GM23338 (cell line): ENCODE measurements at regions not wholly inside any gene's neighbourhood (a gene's known extent, or its start where the extent isn't known, plus 50 kb on each side); places are given as distances from the start of the nearest gene placed in this dataset.

Experiments
- CREB1 ChIP-seq: fragments of 250-450 bp; sonication (Bioruptor Pico); IDR thresholded peaks from 2 replicates; pipeline ENCODE4 v1.5.0; 2020; ENCODE audit warnings: low read depth, mild to moderate bottlenecking, moderate library complexity
- EZH2 ChIP-seq: fragments of 200-600 bp; sonication (generic); IDR thresholded peaks from one replicate; pipeline ENCODE4 v1.8.0; 2017; ENCODE audit warnings: antibody characterized with exemption, mild to moderate bottlenecking, low read depth; ENCODE audit not compliant: unreplicated experiment
- EZH2phosphoT487 ChIP-seq: fragments of 200-600 bp; sonication (generic); IDR thresholded peaks from one replicate; pipeline ENCODE4 v1.8.1; 2018; ENCODE audit warnings: antibody characterized with exemption; ENCODE audit not compliant: unreplicated experiment
- JUNB ChIP-seq: IDR thresholded peaks from one replicate; pipeline ENCODE4 v1.6.1; 2016; ENCODE audit warnings: antibody characterized with exemption; ENCODE audit not compliant: unreplicated experiment
- NANOG ChIP-seq: IDR thresholded peaks from 2 replicates; pipeline ENCODE4 v1.6.1; 2016; ENCODE audit warnings: antibody characterized with exemption, borderline replicate concordance
- POLR2AphosphoS5 ChIP-seq: IDR thresholded peaks from 2 replicates; pipeline ENCODE4 v1.6.1; 2016; ENCODE audit warnings: antibody characterized with exemption, low read depth
- STAT1 ChIP-seq: IDR thresholded peaks from one replicate; pipeline ENCODE4 v1.6.1; 2016; ENCODE audit warnings: antibody characterized with exemption; ENCODE audit not compliant: unreplicated experiment
- ZNF114 ChIP-seq: fragments of 250-450 bp; sonication (Bioruptor Pico); IDR thresholded peaks from 2 replicates; pipeline ENCODE4 v1.5.0; 2020; ENCODE audit warnings: mild to moderate bottlenecking, moderate library complexity
- ZNF331 ChIP-seq: fragments of 250-450 bp; sonication (Bioruptor Pico); IDR thresholded peaks from 2 replicates; pipeline ENCODE4 v1.5.0; 2020; ENCODE audit warnings: low read depth, mild to moderate bottlenecking, moderate library complexity
- TF ChIP-seq, protein P1 (sequence below), 2 experiments: fragments of 200-600 bp in 1 of 2; sonication (generic) in 1 of 2; conservative IDR thresholded peaks; 2 replicates each; pipeline versions ENCODE4 v1.5.1 to v1.6.1; 2016 to 2017; ENCODE audit warnings: antibody characterized with exemption in 2 of 2, low read depth in 2 of 2, mild to moderate bottlenecking in 2 of 2, moderate library complexity in 1 of 2
- TF ChIP-seq, protein P2 (sequence below): IDR thresholded peaks from one replicate; pipeline ENCODE4 v1.6.1; 2018; ENCODE audit warnings: antibody characterized with exemption; ENCODE audit not compliant: unreplicated experiment
- TF ChIP-seq, protein P3 (sequence below): IDR thresholded peaks from 2 replicates; pipeline ENCODE4 v1.6.1; 2016; ENCODE audit warnings: antibody characterized with exemption

DNA sequence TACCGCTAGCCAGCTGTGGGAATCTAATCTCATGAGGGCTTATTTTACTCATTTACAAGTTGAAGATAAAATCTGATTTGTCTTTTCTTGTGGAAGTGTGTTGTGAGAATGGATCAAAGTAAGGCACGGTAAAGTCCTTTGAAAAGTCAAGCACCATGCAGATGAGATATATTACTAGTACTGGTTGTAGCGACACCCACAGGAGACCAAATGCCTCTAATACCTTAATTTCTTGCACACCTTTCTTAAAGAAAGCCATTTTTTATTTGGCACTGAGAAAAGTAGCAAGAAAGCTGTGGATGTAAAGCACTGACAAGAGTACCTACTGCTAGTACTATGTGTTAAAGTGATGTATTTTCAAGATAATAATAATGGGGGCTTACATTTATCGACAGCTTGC lies 191.0 kb upstream of the MMS22L start:
- TF ChIP-seq EZH2: no peak
- TF ChIP-seq EZH2phosphoT487: no peak
- TF ChIP-seq, protein P1, sequence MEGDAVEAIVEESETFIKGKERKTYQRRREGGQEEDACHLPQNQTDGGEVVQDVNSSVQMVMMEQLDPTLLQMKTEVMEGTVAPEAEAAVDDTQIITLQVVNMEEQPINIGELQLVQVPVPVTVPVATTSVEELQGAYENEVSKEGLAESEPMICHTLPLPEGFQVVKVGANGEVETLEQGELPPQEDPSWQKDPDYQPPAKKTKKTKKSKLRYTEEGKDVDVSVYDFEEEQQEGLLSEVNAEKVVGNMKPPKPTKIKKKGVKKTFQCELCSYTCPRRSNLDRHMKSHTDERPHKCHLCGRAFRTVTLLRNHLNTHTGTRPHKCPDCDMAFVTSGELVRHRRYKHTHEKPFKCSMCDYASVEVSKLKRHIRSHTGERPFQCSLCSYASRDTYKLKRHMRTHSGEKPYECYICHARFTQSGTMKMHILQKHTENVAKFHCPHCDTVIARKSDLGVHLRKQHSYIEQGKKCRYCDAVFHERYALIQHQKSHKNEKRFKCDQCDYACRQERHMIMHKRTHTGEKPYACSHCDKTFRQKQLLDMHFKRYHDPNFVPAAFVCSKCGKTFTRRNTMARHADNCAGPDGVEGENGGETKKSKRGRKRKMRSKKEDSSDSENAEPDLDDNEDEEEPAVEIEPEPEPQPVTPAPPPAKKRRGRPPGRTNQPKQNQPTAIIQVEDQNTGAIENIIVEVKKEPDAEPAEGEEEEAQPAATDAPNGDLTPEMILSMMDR (conservative IDR thresholded peaks at IDR 0.05; ENCODE audit: low read depth in 2 of 2): peak; percentile 29 to 36; a peak in 3 of 4 replicates
- no peak for TF ChIP-seq POLR2AphosphoS5
- TF ChIP-seq NANOG: no peak
- TF ChIP-seq JUNB: no peak
- TF ChIP-seq ZNF114 (CRISPR knock-in tag): no peak
- TF ChIP-seq CREB1 (CRISPR knock-in tag): no peak
- TF ChIP-seq, protein P2, sequence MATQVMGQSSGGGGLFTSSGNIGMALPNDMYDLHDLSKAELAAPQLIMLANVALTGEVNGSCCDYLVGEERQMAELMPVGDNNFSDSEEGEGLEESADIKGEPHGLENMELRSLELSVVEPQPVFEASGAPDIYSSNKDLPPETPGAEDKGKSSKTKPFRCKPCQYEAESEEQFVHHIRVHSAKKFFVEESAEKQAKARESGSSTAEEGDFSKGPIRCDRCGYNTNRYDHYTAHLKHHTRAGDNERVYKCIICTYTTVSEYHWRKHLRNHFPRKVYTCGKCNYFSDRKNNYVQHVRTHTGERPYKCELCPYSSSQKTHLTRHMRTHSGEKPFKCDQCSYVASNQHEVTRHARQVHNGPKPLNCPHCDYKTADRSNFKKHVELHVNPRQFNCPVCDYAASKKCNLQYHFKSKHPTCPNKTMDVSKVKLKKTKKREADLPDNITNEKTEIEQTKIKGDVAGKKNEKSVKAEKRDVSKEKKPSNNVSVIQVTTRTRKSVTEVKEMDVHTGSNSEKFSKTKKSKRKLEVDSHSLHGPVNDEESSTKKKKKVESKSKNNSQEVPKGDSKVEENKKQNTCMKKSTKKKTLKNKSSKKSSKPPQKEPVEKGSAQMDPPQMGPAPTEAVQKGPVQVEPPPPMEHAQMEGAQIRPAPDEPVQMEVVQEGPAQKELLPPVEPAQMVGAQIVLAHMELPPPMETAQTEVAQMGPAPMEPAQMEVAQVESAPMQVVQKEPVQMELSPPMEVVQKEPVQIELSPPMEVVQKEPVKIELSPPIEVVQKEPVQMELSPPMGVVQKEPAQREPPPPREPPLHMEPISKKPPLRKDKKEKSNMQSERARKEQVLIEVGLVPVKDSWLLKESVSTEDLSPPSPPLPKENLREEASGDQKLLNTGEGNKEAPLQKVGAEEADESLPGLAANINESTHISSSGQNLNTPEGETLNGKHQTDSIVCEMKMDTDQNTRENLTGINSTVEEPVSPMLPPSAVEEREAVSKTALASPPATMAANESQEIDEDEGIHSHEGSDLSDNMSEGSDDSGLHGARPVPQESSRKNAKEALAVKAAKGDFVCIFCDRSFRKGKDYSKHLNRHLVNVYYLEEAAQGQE: no peak
- TF ChIP-seq, protein P3, sequence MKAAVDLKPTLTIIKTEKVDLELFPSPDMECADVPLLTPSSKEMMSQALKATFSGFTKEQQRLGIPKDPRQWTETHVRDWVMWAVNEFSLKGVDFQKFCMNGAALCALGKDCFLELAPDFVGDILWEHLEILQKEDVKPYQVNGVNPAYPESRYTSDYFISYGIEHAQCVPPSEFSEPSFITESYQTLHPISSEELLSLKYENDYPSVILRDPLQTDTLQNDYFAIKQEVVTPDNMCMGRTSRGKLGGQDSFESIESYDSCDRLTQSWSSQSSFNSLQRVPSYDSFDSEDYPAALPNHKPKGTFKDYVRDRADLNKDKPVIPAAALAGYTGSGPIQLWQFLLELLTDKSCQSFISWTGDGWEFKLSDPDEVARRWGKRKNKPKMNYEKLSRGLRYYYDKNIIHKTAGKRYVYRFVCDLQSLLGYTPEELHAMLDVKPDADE: no peak
- TF ChIP-seq ZNF331 (CRISPR knock-in tag): no peak
- no peak for TF ChIP-seq STAT1
